ENCODE measurements at regions not wholly inside any gene's neighbourhood (a gene's known extent, or its start where the extent isn't known, plus 50 kb on each side); places are given as distances from the start of the nearest gene placed in this dataset.

DNA sequence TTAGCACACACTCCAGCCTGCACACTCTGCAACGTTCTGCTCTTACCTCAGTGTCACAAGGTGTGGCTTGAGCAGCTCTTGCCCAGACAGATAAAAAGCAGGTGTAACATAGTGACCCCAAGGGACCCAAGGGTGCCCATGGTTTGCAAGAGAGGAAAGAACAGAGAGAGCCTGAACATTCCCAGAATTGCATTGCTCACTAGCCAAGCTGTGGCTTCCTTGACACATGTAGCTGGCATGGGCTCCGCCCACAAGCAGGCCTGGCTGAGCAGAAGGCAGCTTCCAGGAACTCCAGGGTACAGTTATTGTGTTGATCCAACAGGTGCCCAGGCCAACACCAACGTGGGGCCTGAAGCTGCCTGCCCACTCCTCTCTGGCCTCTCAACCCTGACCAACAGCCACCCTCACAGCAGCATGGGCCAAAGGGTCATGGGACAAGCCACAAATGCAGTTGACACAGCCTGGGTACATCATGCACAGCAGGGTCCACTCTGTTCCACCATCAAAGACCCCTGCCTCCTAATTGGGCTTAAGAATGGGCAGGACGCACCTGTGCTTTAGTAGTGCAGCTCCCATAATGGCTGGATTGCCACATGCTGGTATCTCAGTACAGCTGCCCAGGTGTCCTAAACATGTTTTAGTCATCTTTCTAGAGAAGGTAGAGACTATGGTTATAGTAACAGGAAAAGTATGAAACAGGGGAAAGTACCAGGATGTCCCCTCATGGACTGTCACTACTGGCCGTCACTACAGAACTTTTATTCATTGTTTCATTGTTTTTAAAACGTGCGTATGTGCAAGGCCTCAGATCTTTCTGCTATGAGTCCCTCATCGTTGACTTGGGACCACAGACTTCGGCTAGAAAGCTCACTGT lies 73.7 kb upstream of the ACSL1 start:
- Histone ChIP-seq H3K27me3 (no peaks in the 10 kb centered on the region), H3K27ac (peak overlapping the region; percentile 44), H3K4me3 (no peak overlapping the region), H3K9me3 (no peaks in the 10 kb centered on the region), H3K36me3 (no peaks in the 10 kb centered on the region), H3K4me1 (peaks cover 23% of the 10 kb centered on the region)
- TF ChIP-seq POLR2AphosphoS5 (IDR thresholded peaks at IDR 0.05), result peak in 1 of 3 donors; percentile 31
- no peak for TF ChIP-seq EP300 (IDR thresholded peaks at IDR 0.05)
- 69% methylated on average over 9 of the region's 9 CpGs for WGBS
- DNase-seq (ENCODE audit: low spot score in 2 of 2), result no peak

DNA sequence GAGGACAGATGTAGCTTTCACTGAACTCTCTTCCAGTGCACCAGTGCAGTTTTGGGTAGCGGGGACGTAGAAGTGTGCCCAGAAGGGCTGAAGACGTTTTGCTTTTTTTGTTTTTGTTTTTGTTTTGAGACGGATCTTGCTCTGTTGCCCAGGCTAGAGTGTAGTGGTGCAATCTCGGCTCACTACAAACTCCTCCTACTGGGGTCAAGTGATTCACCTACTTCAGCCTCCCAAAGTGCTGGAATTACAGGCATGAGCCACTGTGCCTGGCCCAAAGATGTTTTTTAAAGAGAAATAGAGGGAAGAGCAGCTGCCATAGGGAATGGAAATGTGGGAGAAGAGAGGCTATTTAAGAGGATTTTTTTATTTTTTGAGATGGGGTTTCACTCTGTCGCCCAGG lies 74.4 kb upstream of the ACSL1 start:
- Histone ChIP-seq H3K4me3 (no peak overlapping the region), H3K4me1 (peaks cover 23% of the 10 kb centered on the region), H3K27me3 (no peaks in the 10 kb centered on the region), H3K9me3 (no peaks in the 10 kb centered on the region), H3K36me3 (no peaks in the 10 kb centered on the region), H3K27ac (no peak overlapping the region)
- TF ChIP-seq, protein P1, sequence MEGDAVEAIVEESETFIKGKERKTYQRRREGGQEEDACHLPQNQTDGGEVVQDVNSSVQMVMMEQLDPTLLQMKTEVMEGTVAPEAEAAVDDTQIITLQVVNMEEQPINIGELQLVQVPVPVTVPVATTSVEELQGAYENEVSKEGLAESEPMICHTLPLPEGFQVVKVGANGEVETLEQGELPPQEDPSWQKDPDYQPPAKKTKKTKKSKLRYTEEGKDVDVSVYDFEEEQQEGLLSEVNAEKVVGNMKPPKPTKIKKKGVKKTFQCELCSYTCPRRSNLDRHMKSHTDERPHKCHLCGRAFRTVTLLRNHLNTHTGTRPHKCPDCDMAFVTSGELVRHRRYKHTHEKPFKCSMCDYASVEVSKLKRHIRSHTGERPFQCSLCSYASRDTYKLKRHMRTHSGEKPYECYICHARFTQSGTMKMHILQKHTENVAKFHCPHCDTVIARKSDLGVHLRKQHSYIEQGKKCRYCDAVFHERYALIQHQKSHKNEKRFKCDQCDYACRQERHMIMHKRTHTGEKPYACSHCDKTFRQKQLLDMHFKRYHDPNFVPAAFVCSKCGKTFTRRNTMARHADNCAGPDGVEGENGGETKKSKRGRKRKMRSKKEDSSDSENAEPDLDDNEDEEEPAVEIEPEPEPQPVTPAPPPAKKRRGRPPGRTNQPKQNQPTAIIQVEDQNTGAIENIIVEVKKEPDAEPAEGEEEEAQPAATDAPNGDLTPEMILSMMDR (IDR thresholded peaks at IDR 0.05), result no peak
- TF ChIP-seq POLR2A (IDR thresholded peaks at IDR 0.05), result no peak
- no peak for TF ChIP-seq POLR2AphosphoS5 (IDR thresholded peaks at IDR 0.05)
- TF ChIP-seq EP300 (IDR thresholded peaks at IDR 0.05), result no peak
- WGBS, result 84% methylated on average over 6 of the region's 6 CpGs
- DNase-seq (ENCODE audit: low spot score in 2 of 2), result no peak

DNA sequence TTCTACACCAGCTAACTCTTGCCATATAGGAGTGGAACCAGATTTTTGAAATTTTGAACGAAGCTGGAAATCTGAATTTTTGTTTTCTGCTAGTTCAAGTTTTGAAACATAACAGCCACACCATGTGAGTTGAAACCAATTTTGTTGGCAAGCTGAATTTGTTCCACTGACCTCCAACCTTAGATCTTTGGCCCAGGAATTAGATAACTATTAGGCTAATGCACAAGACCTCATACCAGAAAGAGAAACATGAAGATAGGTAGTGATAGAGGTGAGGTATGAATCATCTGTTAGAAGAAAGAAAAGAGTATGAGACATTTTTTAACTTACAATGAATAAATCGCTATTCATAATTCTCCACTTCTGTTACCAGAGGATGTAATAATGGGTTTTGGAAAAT lies 76.8 kb upstream of the ACSL1 start:
- peaks cover 21% of the 10 kb centered on the region for H3K4me1 ChIP-seq
- no peaks in the 10 kb centered on the region for H3K27me3 ChIP-seq
- no peaks in the 10 kb centered on the region for H3K9me3 ChIP-seq
- DNase-seq (ENCODE audit: low spot score in 2 of 2), result no peak
- 88% methylated on average over 2 of the region's 2 CpGs for WGBS
- H3K4me3 ChIP-seq, result no peak overlapping the region
- H3K36me3 ChIP-seq, result no peaks in the 10 kb centered on the region
- TF ChIP-seq POLR2A (IDR thresholded peaks at IDR 0.05) (no peak), POLR2AphosphoS5 (IDR thresholded peaks at IDR 0.05) (no peak), EP300 (IDR thresholded peaks at IDR 0.05) (no peak)
- TF ChIP-seq, protein P1 (IDR thresholded peaks at IDR 0.05), result no peak
- H3K27ac ChIP-seq, result no peak overlapping the region

DNA sequence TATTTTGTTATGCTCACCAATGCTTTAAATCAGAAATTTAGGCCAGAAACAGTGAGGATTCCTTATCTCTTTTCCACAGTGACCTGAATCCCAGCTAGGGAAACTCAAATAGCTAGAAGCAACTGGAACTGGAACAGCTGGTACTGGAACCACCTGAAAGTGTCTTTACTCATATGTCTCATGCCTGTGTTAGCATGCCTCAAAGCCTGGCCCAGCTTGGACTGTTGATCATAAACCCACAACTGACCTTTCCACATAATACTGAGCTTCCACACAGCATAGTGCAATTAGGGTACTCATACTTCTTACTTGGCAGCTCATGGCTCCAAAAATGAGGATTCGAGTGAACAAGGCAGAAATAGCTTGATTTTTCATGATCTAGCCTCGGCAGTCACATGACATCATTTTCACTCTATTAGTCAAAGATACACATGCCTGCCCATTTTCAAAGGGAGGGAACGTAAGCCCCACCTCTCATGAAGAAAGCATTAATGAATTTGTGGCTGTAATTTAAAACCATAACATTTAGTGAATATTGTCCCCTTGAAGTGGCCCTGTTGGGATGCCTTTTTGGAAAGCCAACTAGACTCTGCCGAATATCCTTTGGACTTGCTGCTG lies 80.8 kb upstream of the ACSL1 start:
- Histone ChIP-seq H3K4me1 (peaks cover 9% of the 10 kb centered on the region), H3K4me3 (no peak overlapping the region), H3K9me3 (no peaks in the 10 kb centered on the region), H3K27me3 (no peaks in the 10 kb centered on the region), H3K36me3 (no peaks in the 10 kb centered on the region), H3K27ac (no peak overlapping the region)
- TF ChIP-seq POLR2A (IDR thresholded peaks at IDR 0.05) (no peak), EP300 (IDR thresholded peaks at IDR 0.05) (no peak), POLR2AphosphoS5 (IDR thresholded peaks at IDR 0.05) (no peak)
- TF ChIP-seq, protein P1 (IDR thresholded peaks at IDR 0.05), result no peak
- WGBS, result 76% methylated on average over 4 of the region's 4 CpGs
- no peak for DNase-seq (ENCODE audit: low spot score in 2 of 2)

DNA sequence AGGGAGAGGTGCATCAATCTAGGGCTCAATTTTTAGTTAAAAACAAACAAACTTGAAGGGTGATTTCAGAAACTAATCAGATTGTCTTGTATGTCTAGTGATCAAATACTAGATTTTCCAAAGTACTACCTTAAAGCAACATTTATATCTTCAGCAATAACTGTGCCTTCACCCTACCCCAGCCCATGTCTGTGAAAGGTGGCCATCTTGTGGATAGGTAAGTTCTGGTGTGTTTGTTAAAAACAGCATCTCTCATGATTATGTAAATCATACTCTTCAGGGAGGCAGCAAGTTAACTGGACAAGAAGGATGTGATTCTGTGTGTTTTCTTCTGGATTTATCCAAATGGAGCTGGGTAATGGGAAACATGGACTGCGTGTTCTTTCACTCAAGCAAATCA lies 81.4 kb upstream of the ACSL1 start:
- H3K4me1 ChIP-seq, result peaks cover 13% of the 10 kb centered on the region
- TF ChIP-seq, protein P1 (IDR thresholded peaks at IDR 0.05), result no peak
- no peak for TF ChIP-seq POLR2AphosphoS5 (IDR thresholded peaks at IDR 0.05)
- H3K27ac ChIP-seq, result no peak overlapping the region
- H3K4me3 ChIP-seq, result no peak overlapping the region
- H3K27me3 ChIP-seq, result no peaks in the 10 kb centered on the region
- no peaks in the 10 kb centered on the region for H3K36me3 ChIP-seq
- peaks cover 4% of the 10 kb centered on the region for H3K9me3 ChIP-seq
- DNase-seq (ENCODE audit: low spot score in 2 of 2), result no peak
- 100% methylated on average over 1 of the region's 1 CpG for WGBS
